ENCODE measurements at regions not wholly inside any gene's neighbourhood (a gene's known extent, or its start where the extent isn't known, plus 50 kb on each side); places are given as distances from the start of the nearest gene placed in this dataset.

- DNase-seq: no peak
Observed at GRCh38 chr9:119596703-119597102, 227.5 kb upstream of the BRINP1 start.

GRCh38 chr9:119588874-119589744 is 219.9 kb upstream of the BRINP1 start:
- peak; percentile 90 for DNase-seq

GRCh38 chr9:119577881-119578280 is 208.6 kb upstream of the BRINP1 start:
- DNase-seq: no peak

GRCh38 chr9:119559986-119560385 is 190.8 kb upstream of the BRINP1 start:
- DNase-seq: no peak

GRCh38 chr9:119559056-119559455 is 189.8 kb upstream of the BRINP1 start:
- no peak for DNase-seq

- peak; percentile 88 for DNase-seq
Observed at GRCh38 chr9:119556129-119556875, 187.1 kb upstream of the BRINP1 start.

- peak; percentile 18 for DNase-seq
Observed at GRCh38 chr9:119544492-119544891, 175.3 kb upstream of the BRINP1 start.

- DNase-seq: peak; percentile 28
Observed at GRCh38 chr9:119537138-119537537, 167.9 kb upstream of the BRINP1 start.

- DNase-seq: peak; percentile 22
Observed at GRCh38 chr9:119533504-119533903, 164.3 kb upstream of the BRINP1 start.

- DNase-seq: no peak
Observed at GRCh38 chr9:119526698-119527097, 157.5 kb upstream of the BRINP1 start.

- DNase-seq: no peak
Observed at GRCh38 chr9:119523508-119523907, 154.3 kb upstream of the BRINP1 start.

GRCh38 chr9:119522381-119522780 is 153.1 kb upstream of the BRINP1 start:
- DNase-seq: no peak

GRCh38 chr9:119509291-119509905 is 140.2 kb upstream of the BRINP1 start:
- no peak for DNase-seq

GRCh38 chr9:119501374-119501773 is 132.1 kb upstream of the BRINP1 start:
- no peak for DNase-seq

GRCh38 chr9:119500072-119500771 is 131.0 kb upstream of the BRINP1 start:
- DNase-seq: peak; percentile 17

GRCh38 chr9:119487118-119487827 is 118.0 kb upstream of the BRINP1 start:
- DNase-seq: no peak

GRCh38 chr9:119483153-119483552 is 113.9 kb upstream of the BRINP1 start:
- DNase-seq: no peak

GRCh38 chr9:119477197-119477596 is 108.0 kb upstream of the BRINP1 start:
- DNase-seq: no peak

GRCh38 chr9:119458068-119458467 is 88.8 kb upstream of the BRINP1 start:
- no peak for DNase-seq

- peak; percentile 7 for DNase-seq
Observed at GRCh38 chr9:119453980-119454379, 84.7 kb upstream of the BRINP1 start.

GRCh38 chr9:119453490-119453911 is 84.3 kb upstream of the BRINP1 start:
- no peak for DNase-seq

- DNase-seq: no peak
Observed at GRCh38 chr9:119451426-119451825, 82.2 kb upstream of the BRINP1 start.
